ENCODE measurements at regions not wholly inside any gene's neighbourhood (a gene's known extent, or its start where the extent isn't known, plus 50 kb on each side); places are given as distances from the start of the nearest gene placed in this dataset.

- no peaks in the 10 kb centered on the region for H3K36me3 ChIP-seq
- no peaks in the 10 kb centered on the region for H3K4me1 ChIP-seq
- TF ChIP-seq CTCF (IDR thresholded peaks at IDR 0.05): no peak
- TF ChIP-seq POLR2A (IDR thresholded peaks at IDR 0.05): no peak
- H3K4me3 ChIP-seq: no peak overlapping the region
- no peaks in the 10 kb centered on the region for H3K9me3 ChIP-seq
- no peaks in the 10 kb centered on the region for H3K27me3 ChIP-seq
- no peak overlapping the region for H3K27ac ChIP-seq
- no peak for DNase-seq
Measured at GRCh38 chr5:158414333-158414762, 555.4 kb upstream of the CLINT1 start.

- Histone ChIP-seq H3K36me3 (no peaks in the 10 kb centered on the region), H3K4me3 (no peak overlapping the region)
Measured at GRCh38 chr5:158413122-158413680, 554.3 kb upstream of the CLINT1 start.

GRCh38 chr5:158410976-158411375, 552.0 kb upstream of the CLINT1 start:
- no peaks in the 10 kb centered on the region for H3K4me1 ChIP-seq
- H3K36me3 ChIP-seq: no peaks in the 10 kb centered on the region
- H3K9me3 ChIP-seq: no peaks in the 10 kb centered on the region
- DNase-seq: no peak
- H3K27ac ChIP-seq: no peak overlapping the region
- no peaks in the 10 kb centered on the region for H3K27me3 ChIP-seq
- no peak for TF ChIP-seq POLR2A (IDR thresholded peaks at IDR 0.05)
- TF ChIP-seq CTCF (IDR thresholded peaks at IDR 0.05): no peak
- no peak overlapping the region for H3K4me3 ChIP-seq

More at GRCh38 chr5:158413122-158413680, 554.3 kb upstream of the CLINT1 start:
- no peaks in the 10 kb centered on the region for H3K9me3 ChIP-seq
- DNase-seq: no peak
- H3K4me1 ChIP-seq: no peaks in the 10 kb centered on the region
- no peaks in the 10 kb centered on the region for H3K27me3 ChIP-seq
- H3K27ac ChIP-seq: no peak overlapping the region
- TF ChIP-seq POLR2A (IDR thresholded peaks at IDR 0.05) (no peak), CTCF (IDR thresholded peaks at IDR 0.05) (no peak)

GRCh38 chr5:158409507-158409906, 550.6 kb upstream of the CLINT1 start:
- H3K9me3 ChIP-seq: no peaks in the 10 kb centered on the region
- H3K4me3 ChIP-seq: no peak overlapping the region
- no peaks in the 10 kb centered on the region for H3K4me1 ChIP-seq
- TF ChIP-seq POLR2A (IDR thresholded peaks at IDR 0.05): no peak
- TF ChIP-seq CTCF (IDR thresholded peaks at IDR 0.05): no peak
- no peaks in the 10 kb centered on the region for H3K36me3 ChIP-seq
- H3K27me3 ChIP-seq: no peaks in the 10 kb centered on the region
- H3K27ac ChIP-seq: no peak overlapping the region
- no peak for DNase-seq

GRCh38 chr5:158407824-158408195, 548.9 kb upstream of the CLINT1 start:
- Histone ChIP-seq H3K27me3 (no peaks in the 10 kb centered on the region), H3K36me3 (no peaks in the 10 kb centered on the region), H3K4me1 (no peaks in the 10 kb centered on the region), H3K27ac (no peak overlapping the region), H3K4me3 (no peak overlapping the region), H3K9me3 (no peaks in the 10 kb centered on the region)
- TF ChIP-seq POLR2A (IDR thresholded peaks at IDR 0.05) (no peak), CTCF (IDR thresholded peaks at IDR 0.05) (no peak)
- no peak for DNase-seq

Data from Peyer's patch (tissue), 4 donors.